KOPT-K1 (cell line): ENCODE measurements at regions not wholly inside any gene's neighbourhood (a gene's known extent, or its start where the extent isn't known, plus 50 kb on each side); places are given as distances from the start of the nearest gene placed in this dataset.
"Not testable (repeated sequence)": the region's sequence is repeated elsewhere in the genome, so short reads cannot be mapped to it uniquely, and the experiment has no call there.

ENCODE experiments used
- H3K27ac ChIP-seq: fragments of 200-600 bp; sonication (generic); 2 replicates; pipeline ENCODE4 v1.5.1; 2016; ENCODE audit warnings: antibody characterized with exemption, mild to moderate bottlenecking, low read depth, low read length; ENCODE audit not compliant: poor library complexity, severe bottlenecking
- H3K36me3 ChIP-seq: fragments of 200-600 bp; sonication (generic); 2 replicates; pipeline ENCODE4 v1.5.1; 2017; ENCODE audit warnings: antibody characterized with exemption, mild to moderate bottlenecking, low read length, moderate library complexity; ENCODE audit not compliant: insufficient read depth
- H3K9me3 ChIP-seq: fragments of 200-600 bp; sonication (generic); 2 replicates; pipeline ENCODE4 v1.5.1; 2017; ENCODE audit warnings: antibody characterized with exemption, low read length, mild to moderate bottlenecking; ENCODE audit not compliant: insufficient read depth, poor library complexity, severe bottlenecking

GRCh38 chr5:19125956-19126713 is 861.9 kb downstream of the CDH18 start:
- Histone ChIP-seq H3K9me3 (no peaks in the 10 kb centered on the region), H3K36me3 (no peaks in the 10 kb centered on the region), H3K27ac (no peak overlapping the region)

- Histone ChIP-seq H3K27ac (no peak overlapping the region), H3K36me3 (no peaks in the 10 kb centered on the region)
Observed at GRCh38 chr5:19140276-19140675, 847.7 kb downstream of the CDH18 start.

GRCh38 chr5:19141937-19142524 is 846.0 kb downstream of the CDH18 start:
- not testable (repeated sequence) for H3K9me3 ChIP-seq, H3K27ac ChIP-seq, H3K36me3 ChIP-seq

More at GRCh38 chr5:19140276-19140675, 847.7 kb downstream of the CDH18 start:
- H3K9me3 ChIP-seq, result no peaks in the 10 kb centered on the region

- H3K27ac ChIP-seq, H3K9me3 ChIP-seq, H3K36me3 ChIP-seq: not testable (repeated sequence)
Observed at GRCh38 chr5:19142713-19143414, 845.1 kb downstream of the CDH18 start.

DNA sequence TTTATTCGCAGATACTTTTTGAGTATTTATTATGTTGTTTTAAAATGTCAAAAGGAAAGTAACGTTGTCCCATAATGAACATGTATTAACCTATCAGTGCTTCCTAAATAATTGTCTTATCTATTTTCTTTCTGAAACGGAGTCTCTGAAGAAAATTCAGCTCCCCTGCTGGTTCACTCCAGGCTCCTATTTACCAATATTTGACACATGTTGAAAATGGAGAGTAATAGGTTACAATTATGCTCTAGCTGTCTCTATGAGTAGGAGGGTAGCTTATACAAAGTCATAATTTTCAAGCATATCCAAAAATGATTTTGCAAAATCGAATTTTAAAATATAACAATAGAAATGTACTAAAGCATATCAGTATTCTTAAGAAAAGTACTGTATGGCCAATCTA is 844.1 kb downstream of the CDH18 start:
- H3K27ac ChIP-seq, result no peak overlapping the region
- no peaks in the 10 kb centered on the region for H3K9me3 ChIP-seq
- no peaks in the 10 kb centered on the region for H3K36me3 ChIP-seq

GRCh38 chr5:19169426-19169825 is 818.6 kb downstream of the CDH18 start:
- Histone ChIP-seq H3K36me3 (no peaks in the 10 kb centered on the region), H3K27ac (no peak overlapping the region), H3K9me3 (no peaks in the 10 kb centered on the region)

- no peaks in the 10 kb centered on the region for H3K36me3 ChIP-seq
- H3K27ac ChIP-seq, result no peak overlapping the region
- H3K9me3 ChIP-seq, result no peaks in the 10 kb centered on the region
Observed at GRCh38 chr5:19172926-19173470, 815.0 kb downstream of the CDH18 start.

- H3K9me3 ChIP-seq, result no peaks in the 10 kb centered on the region
- no peak overlapping the region for H3K27ac ChIP-seq
- H3K36me3 ChIP-seq, result no peaks in the 10 kb centered on the region
Observed at GRCh38 chr5:19175776-19176570, 812.0 kb downstream of the CDH18 start.

GRCh38 chr5:19179571-19179970 is 808.4 kb downstream of the CDH18 start:
- no peak overlapping the region for H3K27ac ChIP-seq
- no peaks in the 10 kb centered on the region for H3K36me3 ChIP-seq
- H3K9me3 ChIP-seq, result no peaks in the 10 kb centered on the region

DNA sequence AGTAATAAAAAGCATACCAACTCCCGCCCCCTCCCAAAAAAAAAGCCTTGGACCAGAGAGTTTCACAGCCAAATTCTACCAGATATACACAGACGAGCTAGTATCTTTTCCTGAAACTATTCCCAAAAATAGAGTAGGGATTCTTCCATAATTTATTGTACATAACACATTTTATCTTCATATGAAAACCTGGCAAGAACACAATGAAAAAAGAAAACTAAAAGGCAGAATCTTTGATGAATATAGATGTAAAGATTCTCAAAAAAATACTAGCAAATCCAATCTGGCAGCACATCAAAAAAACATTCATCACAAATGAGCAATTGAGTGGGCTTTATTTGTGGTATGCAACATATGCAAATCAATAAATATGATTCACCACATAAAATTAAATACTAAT is 798.8 kb downstream of the CDH18 start:
- H3K36me3 ChIP-seq, result no peaks in the 10 kb centered on the region
- H3K27ac ChIP-seq, result no peak overlapping the region
- H3K9me3 ChIP-seq, result no peaks in the 10 kb centered on the region

GRCh38 chr5:19193631-19194030 is 794.4 kb downstream of the CDH18 start:
- Histone ChIP-seq H3K27ac (no peak overlapping the region), H3K9me3 (no peaks in the 10 kb centered on the region), H3K36me3 (no peaks in the 10 kb centered on the region)

GRCh38 chr5:19196631-19197030 is 791.4 kb downstream of the CDH18 start:
- H3K36me3 ChIP-seq, result no peaks in the 10 kb centered on the region
- no peaks in the 10 kb centered on the region for H3K9me3 ChIP-seq
- H3K27ac ChIP-seq, result no peak overlapping the region

GRCh38 chr5:19200251-19200650 is 787.7 kb downstream of the CDH18 start:
- H3K27ac ChIP-seq, result no peak overlapping the region
- H3K36me3 ChIP-seq, result no peaks in the 10 kb centered on the region
- no peaks in the 10 kb centered on the region for H3K9me3 ChIP-seq

- Histone ChIP-seq H3K9me3 (no peaks in the 10 kb centered on the region), H3K27ac (no peak overlapping the region), H3K36me3 (no peaks in the 10 kb centered on the region)
Observed at GRCh38 chr5:19208397-19208796, 779.6 kb downstream of the CDH18 start.

DNA sequence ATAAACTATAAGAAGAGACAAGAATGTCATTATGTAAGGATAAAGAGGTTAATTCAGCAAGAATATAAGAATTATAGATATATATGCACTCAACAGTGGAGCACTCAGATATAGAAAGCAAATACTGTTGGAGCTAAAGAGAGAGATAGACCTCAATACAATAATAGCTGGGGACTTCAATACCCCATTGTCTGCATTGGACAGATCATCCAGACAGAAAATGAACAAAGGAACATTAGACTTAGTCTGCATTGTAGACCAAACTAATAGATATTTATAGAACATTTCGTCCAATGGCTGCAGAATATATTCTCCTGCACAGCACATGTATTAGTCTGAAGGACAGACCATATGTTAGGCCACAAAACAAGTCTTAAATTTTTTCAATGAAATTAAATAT is 777.1 kb downstream of the CDH18 start:
- Histone ChIP-seq H3K36me3 (no peaks in the 10 kb centered on the region), H3K27ac (no peak overlapping the region), H3K9me3 (no peaks in the 10 kb centered on the region)
